NCI-H2107 (cell line): ENCODE measurements at regions not wholly inside any gene's neighbourhood (a gene's known extent, or its start where the extent isn't known, plus 50 kb on each side); places are given as distances from the start of the nearest gene placed in this dataset.
"Not testable (repeated sequence)": the region's sequence is repeated elsewhere in the genome, so short reads cannot be mapped to it uniquely, and the experiment has no call there.

Experiments
- DNase-seq: peaks from one replicate; lab custom pipeline; 2025; lab: John Stamatoyannopoulos, UW

- no peak for DNase-seq
These were observed 93.2 kb downstream of the DACT1 start for GRCh38 chr14:58730792-58731464.

- DNase-seq = no peak
These were observed 93.9 kb downstream of the DACT1 start for GRCh38 chr14:58731465-58732293.

GRCh38 chr14:58732387-58732786 lies 94.6 kb downstream of the DACT1 start:
- no peak for DNase-seq

- DNase-seq = no peak
These were observed 95.9 kb downstream of the DACT1 start for GRCh38 chr14:58733451-58734208.

GRCh38 chr14:58735596-58735995 lies 97.8 kb downstream of the DACT1 start:
- DNase-seq = no peak

- DNase-seq = no peak
These were observed 98.8 kb downstream of the DACT1 start for GRCh38 chr14:58736606-58737005.

GRCh38 chr14:58737511-58737910 lies 99.7 kb downstream of the DACT1 start:
- DNase-seq = no peak

GRCh38 chr14:58738189-58738836 lies 100.6 kb downstream of the DACT1 start:
- DNase-seq = no peak

GRCh38 chr14:58738876-58739275 lies 101.1 kb downstream of the DACT1 start:
- no peak for DNase-seq

GRCh38 chr14:58739674-58740073 lies 101.9 kb downstream of the DACT1 start:
- DNase-seq = no peak

GRCh38 chr14:58740379-58740935 lies 102.7 kb downstream of the DACT1 start:
- DNase-seq = no peak

- no peak for DNase-seq
These were observed 107.1 kb downstream of the DACT1 start for GRCh38 chr14:58744801-58745394.

- DNase-seq = no peak
These were observed 108.5 kb downstream of the DACT1 start for GRCh38 chr14:58746261-58746660.

GRCh38 chr14:58746701-58747100 lies 108.9 kb downstream of the DACT1 start:
- no peak for DNase-seq

GRCh38 chr14:58747181-58747580 lies 109.4 kb downstream of the DACT1 start:
- no peak for DNase-seq

- DNase-seq = not testable (repeated sequence)
These were observed 110.5 kb downstream of the DACT1 start for GRCh38 chr14:58748251-58748650.

GRCh38 chr14:58749066-58749669 lies 111.4 kb downstream of the DACT1 start:
- no peak for DNase-seq

- DNase-seq = no peak
These were observed 112.8 kb downstream of the DACT1 start for GRCh38 chr14:58750321-58751269.

GRCh38 chr14:58751788-58752187 lies 114.0 kb downstream of the DACT1 start:
- DNase-seq = no peak

- DNase-seq = no peak
These were observed 114.5 kb downstream of the DACT1 start for GRCh38 chr14:58752289-58752688.
